C4-2B (cell line): ENCODE measurements at regions not wholly inside any gene's neighbourhood (a gene's known extent, or its start where the extent isn't known, plus 50 kb on each side); places are given as distances from the start of the nearest gene placed in this dataset.

Experiments
- CTCF ChIP-seq: fragments of 450-650 bp; conservative IDR thresholded peaks from 2 replicates; pipeline ENCODE4 v1.5.1; 2017; ENCODE audit warnings: mild to moderate bottlenecking
- ZFX ChIP-seq: fragments of 450-650 bp; IDR thresholded peaks from 2 replicates; pipeline ENCODE4 v1.6.1; 2017

- no peak for TF ChIP-seq CTCF
- no peak for TF ChIP-seq ZFX
Measured at GRCh38 chr18:67219821-67220220, 296.7 kb downstream of the DSEL start.
